CD4-positive, alpha-beta memory T cell (primary cell): ENCODE measurements at regions not wholly inside any gene's neighbourhood (a gene's known extent, or its start where the extent isn't known, plus 50 kb on each side); places are given as distances from the start of the nearest gene placed in this dataset.

Source experiments
- CTCF ChIA-PET: fragments of 350-600 bp; sonication (Branson Sonifier 250); formaldehyde crosslinking; loops from one replicate; lab custom pipeline; 2021; ENCODE audit warnings: inconsistent platforms; ENCODE audit not compliant: partially characterized antibody; lab: Charles Lee
- POLR2A ChIA-PET: fragments of 350-600 bp; sonication (Branson Sonifier 250); formaldehyde crosslinking; loops from one replicate; lab custom pipeline; 2021; ENCODE audit not compliant: partially characterized antibody; lab: Charles Lee
- DNase-seq, 5 donors: peaks; one replicate each; pipeline versions ENCODE4 v3.0.0 to v3.0.0-alpha.2; 2020 to 2022; ENCODE audit warnings: mixed read lengths in 1 of 5
- H3K27ac ChIP-seq: one replicate; pipeline ENCODE4 v1.7.0; 2013; ENCODE audit warnings: low read depth, low read length
- H3K27me3 ChIP-seq: 2 replicates; pipeline ENCODE4 v1.7.0; 2013; ENCODE audit warnings: mild to moderate bottlenecking, low read length, moderate library complexity; ENCODE audit not compliant: insufficient read depth
- H3K36me3 ChIP-seq: 2 replicates; pipeline ENCODE4 v1.7.0; 2013; ENCODE audit warnings: mild to moderate bottlenecking, low read length, moderate library complexity; ENCODE audit not compliant: insufficient read depth
- H3K4me1 ChIP-seq: 2 replicates; pipeline ENCODE4 v1.7.0; 2013; ENCODE audit warnings: mild to moderate bottlenecking, low read length, moderate library complexity; ENCODE audit not compliant: insufficient read depth
- H3K4me3 ChIP-seq, 2 donors: one replicate each; pipeline ENCODE4 v1.7.0; 2013; ENCODE audit warnings: low read length in 2 of 2, mild to moderate bottlenecking in 1 of 2
- H3K9me3 ChIP-seq, 2 donors: one replicate each; pipeline ENCODE4 v1.7.0; 2013; ENCODE audit warnings: low read length in 2 of 2, control low read depth in 1 of 2; ENCODE audit not compliant: control insufficient read depth in 1 of 2
- H3K27ac Mint-ChIP-seq, 7 donors: one replicate each; pipeline ENCODE4 v1.8.0; 2020 to 2021; ENCODE audit warnings: mixed read lengths in 7 of 7, mild to moderate bottlenecking in 6 of 7, inconsistent platforms in 3 of 7, moderate library complexity in 3 of 7
- H3K27me3 Mint-ChIP-seq, 2 donors: one replicate each; pipeline ENCODE4 v1.8.0; 2020 to 2021; ENCODE audit warnings: mixed read lengths in 2 of 2
- H3K36me3 Mint-ChIP-seq, 2 donors: one replicate each; pipeline ENCODE4 v1.8.0; 2020 to 2021; ENCODE audit warnings: mixed read lengths in 2 of 2, inconsistent platforms in 1 of 2, mild to moderate bottlenecking in 1 of 2
- H3K4me1 Mint-ChIP-seq, 4 donors: one replicate each; pipeline ENCODE4 v1.8.0; 2020 to 2021; ENCODE audit warnings: mixed read lengths in 4 of 4, mild to moderate bottlenecking in 1 of 4
- H3K4me3 Mint-ChIP-seq, 8 donors: one replicate each; pipeline ENCODE4 v1.8.0; 2020 to 2021; ENCODE audit warnings: mixed read lengths in 8 of 8, mild to moderate bottlenecking in 7 of 8, moderate library complexity in 6 of 8, inconsistent platforms in 3 of 8
- H3K9me3 Mint-ChIP-seq, 8 donors: one replicate each; pipeline ENCODE4 v1.8.0; 2020 to 2021; ENCODE audit warnings: mixed read lengths in 8 of 8, mild to moderate bottlenecking in 5 of 8, inconsistent platforms in 3 of 8, moderate library complexity in 1 of 8
- intact Hi-C: fragments of 100-400 bp; cut with micrococcal nuclease; formaldehyde crosslinking; loops from one replicate; pipeline ENCODE4 v1.15.1; 2023

GRCh38 chr20:63061771-63062100, 55.0 kb upstream of the BHLHE23 start:
- Histone ChIP-seq H3K9me3 (no peaks in the 10 kb centered on the region), H3K4me3 (no peak overlapping the region), H3K27me3 (no peaks in the 10 kb centered on the region), H3K36me3 (no peaks in the 10 kb centered on the region), H3K27ac (no peak overlapping the region), H3K4me1 (no peaks in the 10 kb centered on the region)
- intact Hi-C loops = no loop called here
- Mint-ChIP-seq H3K9me3 (peaks cover 0 to 2% (median 0%) of the 10 kb centered on the region in 8 donors), H3K36me3 (no peaks in the 10 kb centered on the region), H3K27ac (no peak overlapping the region), H3K4me3 (no peak overlapping the region), H3K4me1 (peaks cover 0 to 5% (median 0%) of the 10 kb centered on the region in 4 donors), H3K27me3 (peaks cover 7 to 16% of the 10 kb centered on the region in 2 donors)
- ChIA-PET POLR2A (no interaction called here), CTCF (no interaction called here)
- DNase-seq = no peak

DNA sequence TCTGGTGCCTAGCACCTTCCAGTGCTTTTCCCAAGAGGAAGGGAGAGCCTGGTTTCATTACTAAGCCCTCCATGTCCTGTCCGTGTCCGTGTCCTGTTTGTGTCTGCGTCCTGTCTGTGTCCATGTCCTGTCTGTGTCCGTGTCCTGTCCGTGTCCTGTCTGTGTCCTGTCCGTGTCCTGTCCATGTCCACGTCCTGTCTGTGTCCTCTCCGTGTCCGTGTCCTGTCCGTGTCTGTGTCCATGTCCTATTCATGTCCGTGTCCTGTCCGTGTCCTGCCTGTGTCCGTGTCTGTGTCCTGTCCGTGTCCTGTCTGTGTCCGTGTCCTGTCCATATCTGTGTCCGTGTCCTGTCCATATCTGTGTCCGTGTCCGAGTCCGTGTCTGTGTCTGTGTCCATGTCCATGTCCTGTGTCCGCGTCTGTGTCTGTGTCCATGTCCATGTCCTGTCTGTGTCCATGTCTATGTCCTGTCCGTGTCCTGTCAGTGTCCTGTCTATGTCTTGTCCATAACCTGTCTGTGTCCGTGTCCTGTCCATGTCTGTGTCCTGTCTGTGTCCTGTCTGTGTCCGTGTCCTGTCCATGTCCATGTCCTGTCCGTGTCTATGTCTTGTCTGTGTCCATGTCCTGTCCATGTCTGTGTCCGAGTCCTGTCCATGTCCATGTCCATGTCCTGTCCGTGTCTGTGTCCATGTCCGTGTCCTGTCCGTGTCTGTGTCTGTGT, 54.4 kb upstream of the BHLHE23 start:
- H3K4me1 ChIP-seq = no peaks in the 10 kb centered on the region
- H3K27ac Mint-ChIP-seq = no peak overlapping the region
- no peak overlapping the region for H3K27ac ChIP-seq
- H3K9me3 Mint-ChIP-seq = peaks cover 0 to 2% (median 0%) of the 10 kb centered on the region in 8 donors
- POLR2A ChIA-PET = no interaction called here
- H3K4me1 Mint-ChIP-seq = peaks cover 0 to 5% (median 0%) of the 10 kb centered on the region in 4 donors
- H3K4me3 ChIP-seq = no peak overlapping the region
- DNase-seq = no peak
- H3K4me3 Mint-ChIP-seq = no peak overlapping the region
- H3K27me3 Mint-ChIP-seq = peaks cover 7 to 15% of the 10 kb centered on the region in 2 donors
- no peaks in the 10 kb centered on the region for H3K36me3 ChIP-seq
- intact Hi-C loops = no loop called here
- no peaks in the 10 kb centered on the region for H3K36me3 Mint-ChIP-seq
- H3K27me3 ChIP-seq = no peaks in the 10 kb centered on the region
- H3K9me3 ChIP-seq = no peaks in the 10 kb centered on the region
- CTCF ChIA-PET = no interaction called here

GRCh38 chr20:63060057-63060991, 53.6 kb upstream of the BHLHE23 start:
- H3K4me1 Mint-ChIP-seq = peaks cover 0 to 5% (median 0%) of the 10 kb centered on the region in 4 donors
- no peak overlapping the region for H3K4me3 Mint-ChIP-seq
- ChIA-PET POLR2A (no interaction called here), CTCF (no interaction called here)
- H3K9me3 ChIP-seq = no peaks in the 10 kb centered on the region
- H3K27me3 ChIP-seq = no peaks in the 10 kb centered on the region
- no peaks in the 10 kb centered on the region for H3K4me1 ChIP-seq
- peaks cover 0 to 2% (median 0%) of the 10 kb centered on the region in 8 donors for H3K9me3 Mint-ChIP-seq
- intact Hi-C loops = no loop called here
- DNase-seq = no peak
- no peaks in the 10 kb centered on the region for H3K36me3 Mint-ChIP-seq
- H3K36me3 ChIP-seq = no peaks in the 10 kb centered on the region
- no peak overlapping the region for H3K27ac ChIP-seq
- H3K4me3 ChIP-seq = no peak overlapping the region
- H3K27me3 Mint-ChIP-seq = peaks cover 7 to 15% of the 10 kb centered on the region in 2 donors
- H3K27ac Mint-ChIP-seq = no peak overlapping the region

DNA sequence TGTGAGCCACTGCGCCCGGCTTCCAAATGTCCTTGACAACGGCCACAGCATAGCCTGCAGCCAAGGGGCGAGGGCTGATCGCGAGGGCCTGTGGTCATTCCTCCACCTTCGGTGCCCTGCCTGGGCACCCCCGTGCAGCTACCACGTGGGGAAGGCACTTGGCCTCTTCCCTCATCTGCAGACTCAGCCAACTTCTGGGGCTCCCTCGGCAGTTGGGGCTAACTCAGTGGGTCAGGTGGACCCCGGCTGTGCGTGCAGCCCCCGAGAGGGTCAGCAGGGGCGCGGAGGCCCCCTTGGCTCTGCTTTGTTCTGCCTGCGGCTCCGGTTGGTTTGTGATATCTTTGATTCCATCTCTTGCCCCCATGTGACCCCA, 52.9 kb upstream of the BHLHE23 start:
- Mint-ChIP-seq H3K27me3 (peaks cover 7 to 13% of the 10 kb centered on the region in 2 donors), H3K9me3 (peaks cover 0 to 2% (median 0%) of the 10 kb centered on the region in 8 donors), H3K27ac (no peak overlapping the region), H3K4me1 (peaks cover 0 to 5% (median 0%) of the 10 kb centered on the region in 4 donors), H3K4me3 (no peak overlapping the region), H3K36me3 (no peaks in the 10 kb centered on the region)
- no peak for DNase-seq
- H3K36me3 ChIP-seq = no peaks in the 10 kb centered on the region
- H3K27ac ChIP-seq = no peak overlapping the region
- POLR2A ChIA-PET = no interaction called here
- no peak overlapping the region for H3K4me3 ChIP-seq
- H3K9me3 ChIP-seq = no peaks in the 10 kb centered on the region
- H3K4me1 ChIP-seq = no peaks in the 10 kb centered on the region
- H3K27me3 ChIP-seq = no peaks in the 10 kb centered on the region
- CTCF ChIA-PET = no interaction called here
- intact Hi-C loops = no loop called here

GRCh38 chr20:63058696-63059335, 52.1 kb upstream of the BHLHE23 start:
- peaks cover 0 to 5% (median 0%) of the 10 kb centered on the region in 4 donors for H3K4me1 Mint-ChIP-seq
- POLR2A ChIA-PET = no interaction called here
- intact Hi-C loops = no loop called here

DNA sequence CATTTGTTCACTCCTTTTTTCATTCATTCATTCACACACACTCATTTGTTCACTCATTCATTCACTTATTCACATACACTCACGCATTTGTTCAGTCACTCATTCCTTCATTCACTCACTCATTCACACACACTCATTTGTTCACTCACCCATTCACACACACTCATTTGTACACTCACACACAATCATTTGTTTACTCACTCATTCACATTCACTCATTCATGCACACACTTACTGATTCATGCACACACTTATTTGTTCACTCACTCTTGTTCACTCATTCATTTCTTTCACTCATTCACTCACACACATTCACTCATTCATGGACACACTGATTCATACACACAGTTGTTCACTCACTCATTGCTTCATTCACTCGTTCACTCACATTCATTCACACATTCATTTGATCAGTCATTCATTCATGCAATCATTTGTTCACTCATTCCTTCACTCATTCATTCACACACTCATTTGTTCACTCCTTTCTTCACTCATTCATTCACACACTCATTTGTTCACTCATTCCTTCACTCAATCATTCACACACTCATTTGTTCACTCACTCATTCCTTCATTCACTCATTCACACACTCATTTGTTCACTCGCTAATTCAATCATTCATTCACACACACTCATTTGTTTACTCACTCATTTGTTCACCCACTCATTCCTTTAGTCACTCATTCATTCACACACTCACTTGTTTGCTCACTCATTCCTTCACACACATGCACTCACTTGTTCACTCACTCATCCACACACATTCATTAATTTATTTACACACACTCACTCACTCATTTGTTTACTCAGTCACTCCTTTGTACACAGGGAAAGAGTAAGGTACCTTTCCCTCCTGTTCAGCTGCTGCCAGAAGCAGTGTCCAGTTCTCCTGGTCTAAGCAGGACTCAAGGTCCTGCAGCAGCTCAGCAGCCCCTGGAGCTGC, 50.7 kb upstream of the BHLHE23 start:
- Histone ChIP-seq H3K9me3 (no peaks in the 10 kb centered on the region), H3K36me3 (no peaks in the 10 kb centered on the region), H3K4me3 (no peak overlapping the region), H3K27ac (no peak overlapping the region), H3K4me1 (no peaks in the 10 kb centered on the region), H3K27me3 (no peaks in the 10 kb centered on the region)
- H3K9me3 Mint-ChIP-seq = peaks cover 0 to 2% (median 0%) of the 10 kb centered on the region in 8 donors
- DNase-seq = no peak
- H3K36me3 Mint-ChIP-seq = no peaks in the 10 kb centered on the region
- H3K4me3 Mint-ChIP-seq = no peak overlapping the region
- ChIA-PET CTCF (interaction anchor here (1.3 to 2.8 kb wide), 4 partner anchors 9 to 166 kb away, joined by 3 to 19 read pairs (median 4); no protein-coding TSS in a partner anchor), POLR2A (no interaction called here)
- no peak overlapping the region for H3K27ac Mint-ChIP-seq
- intact Hi-C loops = no loop called here
- H3K4me1 Mint-ChIP-seq = peaks cover 0 to 5% (median 0%) of the 10 kb centered on the region in 4 donors
- peaks cover 9 to 14% of the 10 kb centered on the region in 2 donors for H3K27me3 Mint-ChIP-seq

More at GRCh38 chr20:63058696-63059335, 52.1 kb upstream of the BHLHE23 start:
- H3K36me3 ChIP-seq = no peaks in the 10 kb centered on the region
- Mint-ChIP-seq H3K36me3 (no peaks in the 10 kb centered on the region), H3K27me3 (peaks cover 9 to 12% of the 10 kb centered on the region in 2 donors), H3K27ac (no peak overlapping the region), H3K9me3 (peaks cover 0 to 2% (median 0%) of the 10 kb centered on the region in 8 donors), H3K4me3 (no peak overlapping the region)
- H3K9me3 ChIP-seq = no peaks in the 10 kb centered on the region
- no peaks in the 10 kb centered on the region for H3K27me3 ChIP-seq
- CTCF ChIA-PET = no interaction called here
- no peak overlapping the region for H3K27ac ChIP-seq
- no peak overlapping the region for H3K4me3 ChIP-seq
- no peaks in the 10 kb centered on the region for H3K4me1 ChIP-seq
- DNase-seq = no peak
